A673 (cell line): ENCODE measurements at regions not wholly inside any gene's neighbourhood (a gene's known extent, or its start where the extent isn't known, plus 50 kb on each side); places are given as distances from the start of the nearest gene placed in this dataset.

Experiments
- BruUV-seq: library from RNA; stranded (reverse); fragments of 400-500 nt; replicated peaks from 2 replicates; lab custom pipeline; 2021; lab: Mats Ljungman, UMichigan
- CTCF ChIA-PET: fragments of 300-600 bp; sonication (Branson Sonifier 250); formaldehyde crosslinking; loops from one replicate; lab custom pipeline; 2022; ENCODE audit warnings: antibody characterized with exemption; lab: Charles Lee
- POLR2A ChIA-PET: fragments of 300-600 bp; sonication (Branson Sonifier 250); formaldehyde crosslinking; loops from one replicate; lab custom pipeline; 2022; ENCODE audit warnings: antibody characterized with exemption; ENCODE audit not compliant: low non-redundant PET; lab: Charles Lee
- DNase-seq: peaks from one replicate; pipeline ENCODE4 v3.0.0-alpha.2; 2015; ENCODE audit warnings: low spot score
- H3K27ac ChIP-seq: fragments of 200-600 bp; sonication (generic); 2 replicates; pipeline ENCODE4 v1.5.1; 2016; ENCODE audit warnings: mixed run types, low read depth, mild to moderate bottlenecking, mixed read lengths, antibody characterized with exemption, low read length; ENCODE audit not compliant: poor library complexity, severe bottlenecking
- H3K27me3 ChIP-seq: fragments of 200-600 bp; sonication (generic); replicated peaks from 2 replicates; pipeline ENCODE4 v1.6.1; 2017; ENCODE audit warnings: mixed run types, low read depth, mild to moderate bottlenecking, mixed read lengths, antibody characterized with exemption, low read length; ENCODE audit not compliant: insufficient read depth, poor library complexity
- H3K36me3 ChIP-seq: fragments of 200-600 bp; sonication (generic); 2 replicates; pipeline ENCODE4 v1.6.1; 2016; ENCODE audit warnings: mixed run types, mild to moderate bottlenecking, mixed read lengths, antibody characterized with exemption, low read length; ENCODE audit not compliant: insufficient read depth, poor library complexity, severe bottlenecking
- H3K4me1 ChIP-seq: fragments of 200-600 bp; sonication (generic); 2 replicates; pipeline ENCODE4 v1.6.1; 2017; ENCODE audit warnings: mixed run types, mild to moderate bottlenecking, mixed read lengths, antibody characterized with exemption, low read length; ENCODE audit not compliant: insufficient read depth, poor library complexity, severe bottlenecking
- H3K4me3 ChIP-seq: fragments of 200-600 bp; sonication (generic); 2 replicates; pipeline ENCODE4 v1.5.1; 2016; ENCODE audit warnings: low read depth, mixed run types, mild to moderate bottlenecking, mixed read lengths, low read length; ENCODE audit not compliant: poor library complexity, severe bottlenecking
- H3K9me3 ChIP-seq: fragments of 200-600 bp; sonication (generic); 2 replicates; pipeline ENCODE4 v1.6.1; 2016; ENCODE audit warnings: mixed run types, low read depth, mild to moderate bottlenecking, mixed read lengths, antibody characterized with exemption, low read length; ENCODE audit not compliant: poor library complexity, severe bottlenecking
- CTCF ChIP-seq: fragments of 300-800, 200-600 bp; sonication (generic); conservative IDR thresholded peaks from 2 replicates; pipeline ENCODE4 v1.5.1; 2017; ENCODE audit warnings: low read depth, mild to moderate bottlenecking, antibody characterized with exemption, low read length, moderate library complexity, mixed read lengths
- EZH2 ChIP-seq: fragments of 200-600 bp; sonication (generic); IDR thresholded peaks from 2 replicates; pipeline ENCODE4 v1.6.1; 2017; ENCODE audit warnings: borderline replicate concordance, low read depth, mild to moderate bottlenecking, mixed read lengths, antibody characterized with exemption, low read length; ENCODE audit not compliant: poor library complexity, severe bottlenecking
- intact Hi-C: fragments of 100-400 bp; cut with micrococcal nuclease; formaldehyde crosslinking; loops from one replicate; pipeline ENCODE4 v1.10.0; 2022; ENCODE audit not compliant: unreplicated experiment

DNA sequence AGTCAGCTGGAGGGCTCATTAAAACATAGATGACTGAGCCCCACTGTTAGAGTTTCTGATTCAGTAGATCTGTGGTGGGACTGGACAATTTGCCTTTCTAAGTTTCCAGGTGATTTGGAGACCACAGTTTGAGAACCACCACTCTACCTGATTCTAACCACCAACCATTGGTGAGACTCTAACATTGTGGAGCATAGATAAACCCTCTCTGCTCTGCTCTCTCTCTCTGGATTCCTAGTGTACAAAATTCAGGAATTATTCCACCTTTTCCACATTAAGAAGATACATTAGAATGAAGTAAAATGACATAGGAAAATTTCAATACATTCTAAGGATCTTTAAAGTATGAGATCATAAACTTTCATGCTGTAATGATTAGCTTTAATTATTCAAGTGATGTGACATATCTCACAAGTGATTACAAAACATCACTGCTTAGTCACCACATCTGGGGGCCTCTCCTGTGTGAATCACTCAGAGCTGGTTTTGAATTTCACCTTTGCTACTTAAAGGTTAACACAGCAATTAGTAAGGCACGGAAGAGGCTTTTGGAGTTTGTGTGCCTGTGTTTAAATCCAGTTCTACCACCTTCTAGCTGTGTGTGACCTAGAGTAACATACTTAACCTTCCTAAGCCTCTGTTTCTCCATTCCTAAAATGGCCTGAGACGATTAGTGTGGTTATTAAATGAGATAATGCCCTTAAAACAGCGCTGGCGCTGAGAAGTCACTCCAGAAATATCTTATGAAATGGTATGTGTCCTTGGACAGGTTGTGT lies 78.5 kb upstream of the NBEA start:
- ChIA-PET CTCF (no interaction called here), POLR2A (no interaction called here)
- no peaks in the 10 kb centered on the region for H3K27me3 ChIP-seq
- no TSS peak for BruUV-seq
- H3K27ac ChIP-seq, result no peak overlapping the region
- intact Hi-C loops, result no loop called here
- TF ChIP-seq EZH2, result no peak
- no peak for TF ChIP-seq CTCF
- no peaks in the 10 kb centered on the region for H3K9me3 ChIP-seq
- no peak overlapping the region for H3K4me3 ChIP-seq
- no peaks in the 10 kb centered on the region for H3K4me1 ChIP-seq
- no peaks in the 10 kb centered on the region for H3K36me3 ChIP-seq
- peak; percentile 21 for DNase-seq

DNA sequence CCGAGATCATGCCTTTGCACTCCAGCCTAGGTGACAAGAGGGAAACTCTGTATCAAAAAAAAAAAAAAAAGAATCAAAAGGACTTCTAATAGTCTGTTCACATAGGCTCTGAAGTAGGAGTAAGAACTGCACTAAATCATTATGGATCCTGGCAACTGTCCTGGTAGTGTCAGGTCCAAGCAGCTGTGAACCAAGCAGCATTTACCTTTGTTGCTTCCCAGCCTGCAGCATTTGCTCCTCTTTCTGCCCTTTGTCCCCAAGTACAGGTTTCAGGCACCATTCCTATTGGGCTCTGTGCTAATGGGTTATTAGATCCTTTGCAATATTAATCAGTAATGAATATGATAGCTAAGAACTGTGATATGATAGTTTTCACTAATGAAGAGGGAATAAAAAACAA lies 77.4 kb upstream of the NBEA start:
- H3K36me3 ChIP-seq, result no peaks in the 10 kb centered on the region
- H3K27ac ChIP-seq, result no peak overlapping the region
- no peak overlapping the region for H3K4me3 ChIP-seq
- DNase-seq, result no peak
- TF ChIP-seq EZH2 (no peak), CTCF (no peak)
- ChIA-PET POLR2A (no interaction called here), CTCF (no interaction called here)
- intact Hi-C loops, result no loop called here
- BruUV-seq, result no TSS peak
- H3K27me3 ChIP-seq, result no peaks in the 10 kb centered on the region
- no peaks in the 10 kb centered on the region for H3K9me3 ChIP-seq
- no peaks in the 10 kb centered on the region for H3K4me1 ChIP-seq

DNA sequence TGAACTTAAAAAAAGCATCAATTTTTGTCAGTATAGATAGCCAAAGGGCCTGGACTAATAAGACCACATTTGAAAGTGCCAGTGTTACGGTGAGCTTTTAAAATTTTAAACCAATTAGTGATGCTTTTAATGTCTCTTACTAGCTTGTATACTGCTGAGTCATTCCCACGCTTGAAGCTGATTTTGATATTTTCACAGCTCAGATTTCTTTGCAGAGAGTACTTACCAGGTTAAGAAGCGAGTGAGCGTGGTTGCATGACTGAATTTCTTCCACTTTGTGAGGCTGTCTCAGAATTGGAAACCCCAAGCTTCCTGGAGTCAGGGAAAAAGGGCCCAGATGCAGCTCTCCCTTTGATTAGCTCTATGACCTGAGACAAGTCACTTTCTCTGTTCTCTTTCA lies 74.5 kb upstream of the NBEA start:
- CTCF ChIA-PET, result no interaction called here
- H3K4me1 ChIP-seq, result no peaks in the 10 kb centered on the region
- POLR2A ChIA-PET, result no interaction called here
- H3K36me3 ChIP-seq, result no peaks in the 10 kb centered on the region
- DNase-seq, result peak; percentile 17
- TF ChIP-seq EZH2 (no peak), CTCF (no peak)
- intact Hi-C loops, result no loop called here
- H3K27me3 ChIP-seq, result no peaks in the 10 kb centered on the region
- H3K27ac ChIP-seq, result no peak overlapping the region
- BruUV-seq, result no TSS peak
- no peak overlapping the region for H3K4me3 ChIP-seq
- H3K9me3 ChIP-seq, result no peaks in the 10 kb centered on the region
